Uterus (tissue), 3 donors: ENCODE measurements at regions not wholly inside any gene's neighbourhood (a gene's known extent, or its start where the extent isn't known, plus 50 kb on each side); places are given as distances from the start of the nearest gene placed in this dataset.
"Not testable (repeated sequence)": the region's sequence is repeated elsewhere in the genome, so short reads cannot be mapped to it uniquely, and the experiment has no call there.

Experiments used
- DNase-seq, 2 donors: peaks; one replicate each; pipeline ENCODE4 v3.0.0-alpha.2; 2019 to 2020
- H3K27ac ChIP-seq, 2 donors: fragments of 200-600 bp; sonication (generic); 1 replicate in 1 of 2; 2 replicates in 1 of 2; pipeline ENCODE4 v1.5.1; 2016 to 2018
- H3K27me3 ChIP-seq, 2 donors: fragments of 200-600 bp; sonication (generic); one replicate each; pipeline ENCODE4 v1.5.1; 2018 to 2019; ENCODE audit warnings: control low read depth in 1 of 2
- H3K36me3 ChIP-seq, 2 donors: fragments of 200-600 bp; sonication (generic); one replicate each; pipeline ENCODE4 v1.5.1; 2019; ENCODE audit warnings: control low read depth in 1 of 2
- H3K4me1 ChIP-seq, 2 donors: fragments of 200-600 bp; sonication (generic); one replicate each; pipeline ENCODE4 v1.5.1; 2018 to 2019; ENCODE audit warnings: control low read depth in 1 of 2
- H3K4me3 ChIP-seq, 2 donors: fragments of 200-600 bp; sonication (generic); 1 replicate in 1 of 2; 2 replicates in 1 of 2; pipeline ENCODE4 v1.5.1; 2018 to 2019; ENCODE audit warnings: mild to moderate bottlenecking in 1 of 2
- H3K9me3 ChIP-seq, 2 donors: fragments of 200-600 bp; sonication (generic); one replicate each; pipeline ENCODE4 v1.5.1; 2019; ENCODE audit warnings: control low read depth in 1 of 2
- POLR2A ChIP-seq, 2 donors: fragments of 450-650 bp; IDR thresholded peaks; one replicate each; pipeline ENCODE4 v1.6.1; 2016; ENCODE audit warnings: antibody characterized with exemption in 2 of 2, mild to moderate bottlenecking in 1 of 2, moderate library complexity in 1 of 2
- intact Hi-C: fragments of 100-400 bp; cut with DNase I; formaldehyde crosslinking; loops from one replicate; pipeline ENCODE4 v1.15.1; 2023; ENCODE audit warnings: low total_unique reads
- TF ChIP-seq, protein P1 (sequence below), 4 experiments: fragments of 200-600 bp in 2 of 4; fragments of 450-650 bp in 2 of 4; sonication (generic) in 2 of 4; IDR thresholded peaks; one replicate each; pipeline ENCODE4 v1.5.1; 2016 to 2019; ENCODE audit warnings: antibody characterized with exemption in 4 of 4, mild to moderate bottlenecking in 2 of 4, moderate library complexity in 1 of 4
- donor health status: DM: yes; HTN: yes; CAD: no.

DNA sequence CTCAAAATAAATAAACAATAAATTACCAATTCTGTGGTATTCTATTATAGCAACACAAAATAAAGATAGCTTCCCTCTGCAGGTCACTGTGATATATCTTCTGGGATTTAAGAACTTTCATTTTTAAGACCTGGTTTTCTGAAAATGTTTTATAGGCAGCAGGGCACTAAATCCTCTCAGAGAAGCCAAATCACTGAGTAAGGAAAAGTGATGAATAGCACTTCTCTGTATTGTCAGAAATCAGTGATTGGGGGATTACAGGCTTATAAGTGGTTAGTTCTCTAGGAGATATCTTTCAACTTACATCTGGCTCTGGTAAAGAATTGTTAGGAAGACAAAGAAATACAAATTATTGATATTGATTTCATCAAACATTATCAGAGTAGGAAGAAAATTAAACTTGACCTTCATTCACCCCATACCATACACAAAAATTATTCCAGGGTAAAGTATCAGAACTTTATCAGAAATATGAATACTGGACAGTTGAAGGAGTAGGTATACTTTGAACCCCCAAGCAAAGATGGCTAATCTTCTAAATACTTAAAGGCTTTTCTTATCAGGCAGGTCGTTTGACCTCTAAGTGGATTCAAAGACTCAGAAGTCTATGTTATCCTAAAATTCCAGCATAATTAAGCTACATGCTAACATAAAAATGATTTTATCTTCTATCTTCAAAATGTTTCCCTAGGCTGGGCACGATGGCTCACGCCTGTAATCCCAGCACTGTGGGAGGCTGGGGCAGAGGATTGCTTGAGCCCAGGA lies 81.6 kb upstream of the USP9X start:
- no peak overlapping the region for H3K27ac ChIP-seq
- no peaks in the 10 kb centered on the region for H3K4me1 ChIP-seq
- DNase-seq = no peak
- H3K27me3 ChIP-seq = no peaks in the 10 kb centered on the region
- intact Hi-C loops = no loop called here
- TF ChIP-seq POLR2A (IDR thresholded peaks at IDR 0.05) = no peak
- TF ChIP-seq, protein P1, sequence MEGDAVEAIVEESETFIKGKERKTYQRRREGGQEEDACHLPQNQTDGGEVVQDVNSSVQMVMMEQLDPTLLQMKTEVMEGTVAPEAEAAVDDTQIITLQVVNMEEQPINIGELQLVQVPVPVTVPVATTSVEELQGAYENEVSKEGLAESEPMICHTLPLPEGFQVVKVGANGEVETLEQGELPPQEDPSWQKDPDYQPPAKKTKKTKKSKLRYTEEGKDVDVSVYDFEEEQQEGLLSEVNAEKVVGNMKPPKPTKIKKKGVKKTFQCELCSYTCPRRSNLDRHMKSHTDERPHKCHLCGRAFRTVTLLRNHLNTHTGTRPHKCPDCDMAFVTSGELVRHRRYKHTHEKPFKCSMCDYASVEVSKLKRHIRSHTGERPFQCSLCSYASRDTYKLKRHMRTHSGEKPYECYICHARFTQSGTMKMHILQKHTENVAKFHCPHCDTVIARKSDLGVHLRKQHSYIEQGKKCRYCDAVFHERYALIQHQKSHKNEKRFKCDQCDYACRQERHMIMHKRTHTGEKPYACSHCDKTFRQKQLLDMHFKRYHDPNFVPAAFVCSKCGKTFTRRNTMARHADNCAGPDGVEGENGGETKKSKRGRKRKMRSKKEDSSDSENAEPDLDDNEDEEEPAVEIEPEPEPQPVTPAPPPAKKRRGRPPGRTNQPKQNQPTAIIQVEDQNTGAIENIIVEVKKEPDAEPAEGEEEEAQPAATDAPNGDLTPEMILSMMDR (IDR thresholded peaks at IDR 0.05) = no peak
- H3K9me3 ChIP-seq = no peaks in the 10 kb centered on the region
- H3K36me3 ChIP-seq = no peaks in the 10 kb centered on the region
- H3K4me3 ChIP-seq = no peak overlapping the region

DNA sequence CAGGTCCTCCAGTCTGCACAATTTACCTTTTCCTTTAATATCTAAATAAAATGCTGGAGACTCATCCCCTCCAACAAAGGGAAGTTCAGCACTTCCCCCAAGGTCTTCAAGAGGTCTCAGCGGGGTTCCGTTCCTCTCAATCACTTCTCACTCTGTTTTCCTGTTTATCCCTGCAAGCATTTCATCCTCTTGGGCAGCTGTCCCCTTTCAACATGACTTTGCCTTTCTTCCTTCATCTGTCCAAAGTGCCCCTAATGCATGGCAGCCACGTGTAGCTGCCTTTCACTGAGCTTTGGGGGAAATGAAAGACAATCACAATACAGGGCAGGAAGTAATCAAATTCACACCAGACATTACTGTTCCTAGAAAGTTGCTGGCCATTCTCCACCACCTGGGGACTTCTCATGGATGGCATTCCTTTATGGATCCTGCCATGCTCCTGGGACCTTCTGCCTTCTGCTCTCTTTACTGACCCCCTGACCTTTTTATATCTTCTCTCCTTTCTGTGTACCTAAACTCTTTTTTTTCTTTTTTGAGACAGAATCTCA lies 79.7 kb upstream of the USP9X start:
- DNase-seq = no peak
- Histone ChIP-seq H3K36me3 (no peaks in the 10 kb centered on the region), H3K27ac (no peak overlapping the region), H3K4me3 (no peak overlapping the region), H3K4me1 (no peaks in the 10 kb centered on the region), H3K27me3 (no peaks in the 10 kb centered on the region), H3K9me3 (no peaks in the 10 kb centered on the region)
- TF ChIP-seq POLR2A (IDR thresholded peaks at IDR 0.05) = no peak
- TF ChIP-seq, protein P1 (IDR thresholded peaks at IDR 0.05) = no peak
- intact Hi-C loops = no loop called here

DNA sequence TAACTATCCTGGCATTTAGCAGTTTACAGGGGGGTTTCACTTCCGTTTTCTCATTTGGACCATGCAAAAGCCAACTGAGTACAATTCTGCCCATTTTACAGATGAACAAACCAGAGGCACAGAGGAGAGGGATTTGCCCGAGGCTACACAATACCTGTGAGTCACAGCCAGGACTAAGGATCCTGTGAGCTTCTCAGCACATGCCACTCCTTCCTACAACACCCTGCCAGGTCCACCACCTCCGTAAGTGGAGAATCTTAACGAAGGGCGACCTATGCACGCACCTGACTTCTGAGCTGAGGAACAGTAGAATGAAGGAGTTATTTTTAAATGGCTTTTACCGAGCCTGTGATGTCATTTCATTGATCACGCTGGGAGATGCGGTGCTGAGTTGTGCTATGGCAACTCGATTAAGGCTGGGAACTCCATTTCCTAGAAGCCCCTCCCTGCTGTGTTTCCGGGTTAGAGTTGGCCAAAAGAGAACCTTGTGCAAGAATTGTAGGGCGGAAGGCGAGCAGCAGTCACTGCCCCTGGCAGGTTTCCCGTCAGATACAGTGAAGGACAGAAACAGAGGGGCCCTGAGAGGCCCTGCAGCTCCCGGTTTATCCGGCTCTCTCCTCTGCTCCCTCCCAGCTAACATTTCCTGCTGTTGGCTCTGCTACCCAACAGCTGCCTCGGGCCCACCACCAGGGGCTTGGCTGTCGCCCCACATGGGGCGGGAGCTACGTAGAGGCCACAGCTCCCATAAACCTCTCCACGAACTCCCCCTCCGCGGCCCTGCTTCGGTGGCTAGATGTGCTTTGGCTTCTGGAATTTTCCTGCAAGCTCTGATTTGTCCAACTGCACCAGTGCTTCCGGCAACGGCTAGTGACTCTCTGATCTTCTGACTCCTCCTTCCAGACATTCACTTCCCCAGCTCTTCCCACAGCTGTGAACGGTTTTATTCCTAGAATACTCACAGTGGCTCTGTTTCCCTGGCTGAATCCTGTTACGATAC lies 75.1 kb upstream of the USP9X start:
- no peak for TF ChIP-seq POLR2A (IDR thresholded peaks at IDR 0.05)
- TF ChIP-seq, protein P1 (IDR thresholded peaks at IDR 0.05) = peak in 2 of 4 experiments; percentile 11 to 35
- H3K9me3 ChIP-seq = no peaks in the 10 kb centered on the region
- no peaks in the 10 kb centered on the region for H3K4me1 ChIP-seq
- peak overlapping the region; percentile 18 to 36 for H3K4me3 ChIP-seq
- no peaks in the 10 kb centered on the region for H3K36me3 ChIP-seq
- intact Hi-C loops = no loop called here
- H3K27me3 ChIP-seq = no peaks in the 10 kb centered on the region
- DNase-seq = peak; percentile 81 to 82
- peak overlapping the region; percentile 78 to 82 for H3K27ac ChIP-seq

DNA sequence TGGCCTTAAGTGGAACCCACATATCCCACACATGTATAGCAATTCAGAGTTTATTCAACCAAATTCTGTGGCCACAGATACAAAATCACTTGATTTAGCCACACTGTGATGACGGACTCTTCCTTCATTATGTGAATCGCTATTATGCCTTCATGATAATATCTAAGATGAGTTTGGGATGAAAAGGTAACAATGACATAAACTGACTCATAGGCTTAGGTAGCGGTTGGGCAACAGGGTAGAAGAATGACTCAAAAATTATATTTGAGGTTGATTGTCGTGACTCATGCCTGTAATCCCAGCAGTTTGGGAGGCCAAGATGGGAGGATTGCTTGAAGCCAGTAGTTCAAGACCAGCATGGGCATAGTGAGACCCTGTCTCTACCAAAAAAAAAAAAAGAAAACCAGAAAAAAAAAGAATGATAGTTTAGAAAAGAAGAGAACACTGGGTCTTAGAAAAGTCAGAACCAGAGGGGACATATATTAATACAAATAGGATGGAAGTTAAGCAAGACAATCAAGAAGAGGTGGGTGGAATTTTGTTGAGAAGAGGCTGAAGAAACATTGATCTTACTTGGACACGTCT lies 70.4 kb upstream of the USP9X start:
- intact Hi-C loops = no loop called here
- TF ChIP-seq, protein P1 (IDR thresholded peaks at IDR 0.05) = no peak
- TF ChIP-seq POLR2A (IDR thresholded peaks at IDR 0.05) = no peak
- no peak overlapping the region for H3K4me3 ChIP-seq
- H3K27ac ChIP-seq = no peak overlapping the region
- no peaks in the 10 kb centered on the region for H3K27me3 ChIP-seq
- no peaks in the 10 kb centered on the region for H3K9me3 ChIP-seq
- H3K4me1 ChIP-seq = no peaks in the 10 kb centered on the region
- no peaks in the 10 kb centered on the region for H3K36me3 ChIP-seq
- no peak for DNase-seq

DNA sequence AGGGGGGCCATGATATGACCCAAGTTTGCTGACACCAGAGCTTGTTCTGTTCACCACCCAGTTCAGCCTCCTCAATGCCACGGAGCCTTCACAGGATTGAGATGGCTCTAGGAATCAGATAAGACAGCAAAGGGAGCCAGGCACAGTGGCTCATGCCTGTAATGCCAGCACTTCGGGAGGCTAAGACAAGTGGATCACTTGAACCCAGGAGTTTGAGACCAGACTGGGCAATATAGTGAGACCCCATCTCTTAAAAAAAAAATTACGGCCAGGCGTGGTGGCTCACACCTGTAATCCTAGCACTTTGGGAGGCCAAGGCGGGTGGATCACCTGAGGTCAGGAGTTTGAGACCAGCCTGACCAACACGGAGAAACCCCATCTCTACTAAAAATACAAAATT lies 67.5 kb upstream of the USP9X start:
- H3K9me3 ChIP-seq, H3K27me3 ChIP-seq, intact Hi-C loops, H3K4me1 ChIP-seq, DNase-seq, H3K27ac ChIP-seq, H3K36me3 ChIP-seq, H3K4me3 ChIP-seq: not testable (repeated sequence)

DNA sequence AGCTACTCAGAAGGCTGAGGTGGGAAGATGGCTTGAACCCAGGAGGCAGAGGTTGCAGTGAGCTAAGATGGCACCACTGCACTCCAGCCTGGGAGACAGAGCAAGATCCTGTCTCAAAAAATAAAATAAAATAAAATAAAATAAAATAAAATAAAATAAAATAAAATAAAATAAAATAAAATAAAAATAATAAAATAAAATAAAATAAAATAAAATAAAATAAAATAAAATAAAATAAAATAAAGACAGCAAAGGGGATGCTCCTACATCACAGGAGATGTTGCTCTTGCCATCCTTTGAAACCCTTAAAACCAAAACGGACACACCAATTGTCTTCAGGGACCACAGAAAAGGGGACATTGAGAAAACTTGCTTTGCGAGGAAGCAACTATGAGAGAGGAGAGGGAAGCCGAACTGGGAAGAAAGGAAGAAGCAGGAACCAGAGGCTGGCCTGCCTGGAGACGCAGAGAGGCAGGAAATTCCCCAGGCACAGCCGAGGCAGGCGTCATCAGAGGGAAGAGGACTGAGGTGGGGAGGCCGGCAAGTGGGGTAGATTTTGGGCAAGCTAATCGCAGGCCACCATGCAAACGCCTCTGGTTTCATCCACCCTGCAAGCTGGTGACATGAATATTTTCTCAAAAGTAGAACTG lies 66.7 kb upstream of the USP9X start:
- H3K4me3 ChIP-seq, H3K4me1 ChIP-seq, H3K27ac ChIP-seq, H3K36me3 ChIP-seq, H3K9me3 ChIP-seq, H3K27me3 ChIP-seq, intact Hi-C loops, DNase-seq: not testable (repeated sequence)
